GF-D8 (cell line): ENCODE measurements at regions not wholly inside any gene's neighbourhood (a gene's known extent, or its start where the extent isn't known, plus 50 kb on each side); places are given as distances from the start of the nearest gene placed in this dataset.

ENCODE experiments used
- DNase-seq: peaks from one replicate; lab custom pipeline; 2025; lab: John Stamatoyannopoulos, UW

DNA sequence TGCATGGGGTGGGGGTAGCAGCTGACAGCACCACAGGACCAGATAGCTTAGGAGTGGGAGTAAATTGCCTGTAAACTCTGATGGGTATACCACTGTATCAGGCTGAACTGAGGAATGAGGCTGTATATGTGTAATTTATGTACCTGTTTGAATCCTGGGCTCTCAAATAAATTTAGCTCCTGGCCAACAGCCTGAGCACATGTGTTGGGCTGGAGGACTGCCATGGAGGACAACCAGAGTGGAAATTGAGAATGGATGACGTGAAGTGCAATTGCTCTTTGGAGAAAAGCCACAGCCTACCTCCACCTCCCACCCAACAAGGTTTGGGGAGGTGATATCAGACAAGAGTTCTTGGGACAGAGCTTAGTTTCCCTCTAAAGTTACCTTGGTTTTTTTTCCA, 328.6 kb upstream of the PROK2 start:
- no peak for DNase-seq

- no peak for DNase-seq
These were observed 327.5 kb upstream of the PROK2 start for GRCh38 chr3:72112435-72112834.

- DNase-seq: no peak
These were observed 326.6 kb upstream of the PROK2 start for GRCh38 chr3:72111265-72112205.

GRCh38 chr3:72109327-72110259, 324.6 kb upstream of the PROK2 start:
- no peak for DNase-seq

- DNase-seq: no peak
These were observed 320.4 kb upstream of the PROK2 start for GRCh38 chr3:72105306-72105705.

- DNase-seq: peak; percentile 49
These were observed 317.2 kb upstream of the PROK2 start for GRCh38 chr3:72102112-72102616.

DNA sequence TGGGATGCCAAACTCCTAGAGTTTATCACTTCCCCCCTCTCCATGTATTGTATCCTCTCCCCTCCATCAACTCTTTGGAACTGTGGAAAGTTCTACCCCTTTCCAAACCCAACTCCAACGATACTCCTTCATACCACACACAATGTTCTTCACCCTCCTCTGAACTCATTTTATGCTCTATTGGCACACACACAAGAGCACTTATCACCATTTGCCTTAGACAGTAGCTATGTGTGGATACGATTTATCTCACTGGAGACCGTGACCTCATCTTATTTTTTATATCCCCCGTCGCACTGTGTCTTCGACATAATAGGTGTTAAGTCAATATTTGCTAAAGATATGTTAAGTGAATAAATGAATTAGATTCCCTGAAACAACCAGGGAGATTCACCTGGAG, 316.5 kb upstream of the PROK2 start:
- DNase-seq: no peak

- DNase-seq: peak; percentile 67
These were observed 315.7 kb upstream of the PROK2 start for GRCh38 chr3:72100601-72101187.

DNA sequence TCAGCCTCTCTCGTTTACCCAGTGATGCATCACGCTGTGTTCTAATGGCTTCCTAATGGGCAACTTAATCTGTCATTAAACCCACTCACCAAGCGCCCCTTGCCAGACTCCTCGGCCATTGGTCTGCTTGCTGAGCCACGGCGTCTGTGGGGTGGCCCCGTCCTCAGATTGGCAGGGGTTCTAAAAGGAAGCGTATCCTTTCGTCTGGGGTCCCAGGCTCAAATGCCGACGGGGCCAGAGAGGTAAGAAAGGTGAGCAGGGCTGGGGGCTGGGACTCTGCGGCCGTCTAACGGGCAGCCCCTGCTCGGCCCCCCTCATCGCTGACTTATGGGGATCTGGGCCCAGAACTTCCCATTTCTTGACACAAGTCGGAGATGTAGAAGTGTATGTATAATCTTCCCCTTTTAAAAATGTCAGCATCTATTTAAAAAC, 315.1 kb upstream of the PROK2 start:
- DNase-seq: no peak

DNA sequence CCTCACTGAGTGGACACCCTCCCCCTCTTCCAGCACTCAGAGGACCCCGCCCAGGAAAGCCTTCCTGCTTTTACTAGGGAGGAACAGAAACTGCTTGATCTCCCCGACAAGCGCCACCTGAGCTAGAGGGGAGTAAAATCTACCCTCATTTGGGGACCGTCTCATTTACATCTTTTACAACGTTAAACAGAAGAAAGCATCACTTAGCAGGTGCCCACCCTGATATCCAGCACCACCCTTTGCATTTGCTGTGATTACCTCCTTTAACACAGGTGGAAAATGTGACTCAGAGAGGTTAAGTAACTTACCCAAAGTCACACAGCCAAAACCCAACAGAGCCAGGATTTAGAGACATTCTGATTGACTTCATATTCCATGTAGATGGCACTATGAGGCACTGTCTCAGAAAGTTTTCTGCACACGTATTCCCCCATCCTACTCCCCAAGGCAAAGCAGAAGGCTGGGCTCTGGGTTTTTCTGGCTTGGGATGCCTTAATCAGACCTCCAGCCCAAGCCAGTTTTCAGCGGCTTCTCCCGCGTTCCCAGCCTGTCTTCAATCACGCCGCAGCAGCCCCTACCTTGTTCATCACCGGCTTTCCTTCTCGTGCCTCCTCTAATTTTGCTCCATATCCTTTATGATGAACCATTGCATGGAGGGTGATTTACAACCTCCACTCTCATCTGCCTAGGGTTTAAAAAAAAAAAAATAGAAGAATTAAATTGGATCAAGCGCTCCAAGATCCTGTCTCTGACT, 314.6 kb upstream of the PROK2 start:
- DNase-seq: no peak

- no peak for DNase-seq
These were observed 312.1 kb upstream of the PROK2 start for GRCh38 chr3:72097053-72097452.

DNA sequence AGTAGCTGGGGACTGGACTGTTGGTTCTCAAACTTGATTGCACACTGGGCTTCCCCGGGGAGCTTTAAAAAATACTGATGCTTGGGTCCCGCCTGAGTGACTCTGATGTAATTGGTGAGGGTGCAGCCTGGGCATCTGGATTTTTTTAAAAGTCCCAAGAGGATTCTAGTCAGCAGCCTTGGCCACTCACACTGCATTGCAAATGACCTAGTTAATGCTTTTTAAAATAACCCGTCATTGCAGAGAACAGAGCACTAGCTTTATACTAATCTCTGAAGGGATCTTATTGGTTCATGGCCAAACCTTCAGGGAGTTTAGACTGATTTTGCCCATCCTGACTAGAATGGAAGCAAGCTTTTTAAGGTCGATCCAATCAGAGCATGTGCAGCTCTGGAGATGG, 310.6 kb upstream of the PROK2 start:
- no peak for DNase-seq

GRCh38 chr3:72093992-72094334, 309.0 kb upstream of the PROK2 start:
- DNase-seq: no peak

- DNase-seq: no peak
These were observed 308.5 kb upstream of the PROK2 start for GRCh38 chr3:72093270-72093991.

GRCh38 chr3:72092778-72093177, 307.8 kb upstream of the PROK2 start:
- no peak for DNase-seq

DNA sequence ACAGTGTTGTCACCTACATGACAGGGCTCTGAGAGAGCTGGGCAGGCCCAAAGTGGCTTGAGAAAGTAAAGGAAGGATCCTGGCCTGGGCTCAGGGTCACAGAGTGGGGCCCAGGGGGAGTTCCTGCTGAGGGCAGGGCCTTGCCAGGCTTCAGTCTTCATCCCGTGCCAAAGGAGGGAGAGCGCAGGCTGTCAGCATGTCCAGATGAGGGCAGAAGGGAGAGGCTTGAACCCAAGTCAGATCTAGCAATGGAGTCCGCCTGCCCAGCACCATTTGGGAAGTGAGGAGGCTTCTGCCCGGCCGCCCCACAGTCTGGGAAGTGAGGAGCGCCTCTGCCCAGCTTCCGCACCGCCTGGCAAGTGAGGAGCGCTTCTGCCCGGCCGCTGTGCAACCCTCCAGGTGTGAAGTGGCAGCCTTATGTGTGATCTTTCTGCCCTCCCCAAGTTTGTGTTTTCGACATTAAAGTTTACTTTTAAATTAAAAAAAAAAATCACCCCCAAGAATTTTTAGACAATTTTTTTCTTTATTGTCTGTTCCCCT, 303.6 kb upstream of the PROK2 start:
- DNase-seq: no peak

- DNase-seq: no peak
These were observed 302.5 kb upstream of the PROK2 start for GRCh38 chr3:72087420-72087819.

GRCh38 chr3:72086743-72087087, 301.8 kb upstream of the PROK2 start:
- no peak for DNase-seq

DNA sequence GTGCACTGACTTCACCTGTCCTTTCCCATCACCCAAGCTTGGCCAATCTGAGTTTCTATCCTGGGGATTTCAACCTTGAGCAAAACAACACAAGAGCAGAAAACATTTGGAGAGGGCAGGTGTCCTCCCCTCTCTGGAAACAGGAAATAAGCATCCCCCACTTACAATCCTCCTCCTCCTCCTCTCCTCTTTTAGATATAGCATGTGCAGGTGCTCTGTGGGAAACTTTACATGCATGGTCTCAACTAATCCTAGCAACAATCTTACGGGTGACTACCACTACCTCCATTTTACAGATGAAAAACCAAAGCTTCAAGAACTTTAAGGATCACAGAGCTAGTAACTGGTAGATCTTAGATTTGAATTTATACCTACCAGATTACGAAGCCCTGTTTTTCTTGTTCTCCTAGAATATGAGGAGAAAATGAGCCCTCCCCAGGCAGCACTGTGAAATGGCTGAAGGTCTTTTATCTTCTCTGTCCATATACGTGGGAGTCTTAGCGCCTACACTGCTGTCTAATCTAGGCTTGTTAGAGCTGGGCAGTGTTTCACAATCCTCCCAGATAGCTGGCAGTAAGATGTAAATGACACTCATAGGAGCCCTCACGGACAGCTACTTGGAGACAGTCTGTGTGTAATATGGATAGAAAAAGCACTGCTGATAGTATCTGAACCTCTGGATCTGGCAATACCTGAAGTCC, 301.2 kb upstream of the PROK2 start:
- DNase-seq: peak; percentile 74

- no peak for DNase-seq
These were observed 300.1 kb upstream of the PROK2 start for GRCh38 chr3:72085036-72085435.
